ENCODE measurements at regions not wholly inside any gene's neighbourhood (a gene's known extent, or its start where the extent isn't known, plus 50 kb on each side); places are given as distances from the start of the nearest gene placed in this dataset.

DNA sequence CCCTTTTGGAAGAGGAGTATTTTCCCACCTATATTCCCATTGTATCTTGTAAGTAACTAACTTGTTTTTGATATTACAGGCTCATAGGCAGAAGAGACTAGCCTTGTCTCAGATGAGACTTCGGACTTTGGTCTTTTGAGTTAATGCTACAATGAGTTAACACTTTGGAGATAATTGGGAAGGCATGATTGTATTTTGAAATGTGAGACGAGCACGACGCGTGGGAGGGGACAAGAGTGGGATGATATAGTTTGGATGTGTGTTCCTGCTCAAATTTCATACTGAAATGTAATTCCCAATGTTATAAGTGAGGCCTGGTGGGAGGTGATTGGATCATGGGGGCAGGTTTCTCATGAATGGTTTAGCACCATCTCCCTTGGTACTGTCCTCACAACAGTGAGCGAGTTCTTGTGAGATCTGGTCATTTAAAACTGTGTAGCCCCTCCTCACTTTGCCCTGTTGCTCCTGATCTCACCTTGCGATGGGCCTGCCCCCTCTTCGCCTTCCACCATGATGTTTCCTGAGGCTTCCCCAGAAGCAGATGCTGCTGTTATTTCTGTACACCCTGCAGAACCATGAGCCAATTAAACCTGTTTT is 721.5 kb upstream of the CTNND2 start:
- no peak for DNase-seq (ENCODE audit: low read depth)
- no peak overlapping the region for H3K4me3 ChIP-seq (ENCODE audit: low read depth, low read length)
- TF ChIP-seq, protein P1, sequence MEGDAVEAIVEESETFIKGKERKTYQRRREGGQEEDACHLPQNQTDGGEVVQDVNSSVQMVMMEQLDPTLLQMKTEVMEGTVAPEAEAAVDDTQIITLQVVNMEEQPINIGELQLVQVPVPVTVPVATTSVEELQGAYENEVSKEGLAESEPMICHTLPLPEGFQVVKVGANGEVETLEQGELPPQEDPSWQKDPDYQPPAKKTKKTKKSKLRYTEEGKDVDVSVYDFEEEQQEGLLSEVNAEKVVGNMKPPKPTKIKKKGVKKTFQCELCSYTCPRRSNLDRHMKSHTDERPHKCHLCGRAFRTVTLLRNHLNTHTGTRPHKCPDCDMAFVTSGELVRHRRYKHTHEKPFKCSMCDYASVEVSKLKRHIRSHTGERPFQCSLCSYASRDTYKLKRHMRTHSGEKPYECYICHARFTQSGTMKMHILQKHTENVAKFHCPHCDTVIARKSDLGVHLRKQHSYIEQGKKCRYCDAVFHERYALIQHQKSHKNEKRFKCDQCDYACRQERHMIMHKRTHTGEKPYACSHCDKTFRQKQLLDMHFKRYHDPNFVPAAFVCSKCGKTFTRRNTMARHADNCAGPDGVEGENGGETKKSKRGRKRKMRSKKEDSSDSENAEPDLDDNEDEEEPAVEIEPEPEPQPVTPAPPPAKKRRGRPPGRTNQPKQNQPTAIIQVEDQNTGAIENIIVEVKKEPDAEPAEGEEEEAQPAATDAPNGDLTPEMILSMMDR (IDR thresholded peaks at IDR 0.05; ENCODE audit: insufficient read depth, low read depth, low read length) = no peak

- no peak overlapping the region for H3K4me3 ChIP-seq (ENCODE audit: low read depth, low read length)
- TF ChIP-seq, protein P1 (IDR thresholded peaks at IDR 0.05; ENCODE audit: insufficient read depth, low read depth, low read length) = no peak
- no peak for DNase-seq (ENCODE audit: low read depth)
Measured at GRCh38 chr5:12624776-12625560, 720.7 kb upstream of the CTNND2 start.

GRCh38 chr5:12623408-12623807 is 719.2 kb upstream of the CTNND2 start:
- no peak overlapping the region for H3K4me3 ChIP-seq (ENCODE audit: low read depth, low read length)
- TF ChIP-seq, protein P1 (IDR thresholded peaks at IDR 0.05; ENCODE audit: insufficient read depth, low read depth, low read length) = no peak
- peak; percentile 30 for DNase-seq (ENCODE audit: low read depth)

GRCh38 chr5:12616093-12616492 is 711.8 kb upstream of the CTNND2 start:
- DNase-seq (ENCODE audit: low read depth) = no peak
- no peak overlapping the region for H3K4me3 ChIP-seq (ENCODE audit: low read depth, low read length)
- TF ChIP-seq, protein P1 (IDR thresholded peaks at IDR 0.05; ENCODE audit: insufficient read depth, low read depth, low read length) = no peak

GRCh38 chr5:12615141-12615820 is 711.0 kb upstream of the CTNND2 start:
- H3K4me3 ChIP-seq (ENCODE audit: low read depth, low read length) = no peak overlapping the region
- TF ChIP-seq, protein P1 (IDR thresholded peaks at IDR 0.05; ENCODE audit: insufficient read depth, low read depth, low read length) = no peak

GRCh38 chr5:12614608-12615007 is 710.4 kb upstream of the CTNND2 start:
- TF ChIP-seq, protein P1 (IDR thresholded peaks at IDR 0.05; ENCODE audit: insufficient read depth, low read depth, low read length) = no peak
- H3K4me3 ChIP-seq (ENCODE audit: low read depth, low read length) = no peak overlapping the region
- DNase-seq (ENCODE audit: low read depth) = no peak

More at GRCh38 chr5:12615141-12615820, 711.0 kb upstream of the CTNND2 start:
- DNase-seq (ENCODE audit: low read depth) = peak; percentile 86

Measured in fibroblast of villous mesenchyme (primary cell).